Testis (tissue), 2 donors: ENCODE measurements at regions not wholly inside any gene's neighbourhood (a gene's known extent, or its start where the extent isn't known, plus 50 kb on each side); places are given as distances from the start of the nearest gene placed in this dataset.
"Not testable (repeated sequence)": the region's sequence is repeated elsewhere in the genome, so short reads cannot be mapped to it uniquely, and the experiment has no call there.

ENCODE experiments used
- DNase-seq: peaks from one replicate; pipeline ENCODE4 v3.0.0-alpha.2; 2019
- H3K27ac ChIP-seq, 2 donors: fragments of 200-600 bp; sonication (generic); one replicate each; pipeline ENCODE4 v1.5.1; 2019
- H3K27me3 ChIP-seq: fragments of 200-600 bp; sonication (generic); one replicate; pipeline ENCODE4 v1.5.1; 2019
- H3K36me3 ChIP-seq: fragments of 200-600 bp; sonication (generic); one replicate; pipeline ENCODE4 v1.5.1; 2017; ENCODE audit warnings: low read depth; ENCODE audit errors: missing control alignments
- H3K4me1 ChIP-seq: fragments of 200-600 bp; sonication (generic); one replicate; pipeline ENCODE4 v1.5.1; 2019
- H3K4me3 ChIP-seq, 2 donors: fragments of 200-600 bp; sonication (generic); one replicate each; pipeline ENCODE4 v1.5.1; 2017 to 2019
- H3K9me3 ChIP-seq: fragments of 200-600 bp; sonication (generic); one replicate; pipeline ENCODE4 v1.5.1; 2017
- CTCF ChIP-seq, 3 experiments: fragments of 450-650 bp in 2 of 3; fragments of 200-600 bp in 1 of 3; sonication (generic) in 1 of 3; IDR thresholded peaks; one replicate each; pipeline ENCODE4 v1.5.1; 2016 to 2019; ENCODE audit warnings: antibody characterized with exemption in 3 of 3, mild to moderate bottlenecking in 2 of 3, moderate library complexity in 1 of 3
- POLR2A ChIP-seq: fragments of 450-650 bp; IDR thresholded peaks from one replicate; pipeline ENCODE4 v1.6.1; 2017; ENCODE audit warnings: antibody characterized with exemption, mild to moderate bottlenecking, moderate library complexity
- WGBS, 2 donors: methylation state at CpG; one replicate each; pipeline ENCODE4 v1.1.5; 2018; 5-methylcytosine and 5-hydroxymethylcytosine counted together
- intact Hi-C: fragments of 100-400 bp; cut with DNase I; formaldehyde crosslinking; loops from one replicate; pipeline ENCODE4 v1.15.1; 2023; ENCODE audit warnings: low total_unique reads

- DNase-seq: no peak
- no peak overlapping the region for H3K4me3 ChIP-seq
- intact Hi-C loops: no loop called here
- WGBS, 2 donors: 86 to 89% methylated on average over 7 of the region's 7 CpGs
- no peaks in the 10 kb centered on the region for H3K36me3 ChIP-seq
- no peak for TF ChIP-seq POLR2A
- TF ChIP-seq CTCF (IDR thresholded peaks at IDR 0.05): no peak
- no peaks in the 10 kb centered on the region for H3K9me3 ChIP-seq
- no peak overlapping the region for H3K27ac ChIP-seq
- no peaks in the 10 kb centered on the region for H3K27me3 ChIP-seq
- H3K4me1 ChIP-seq: no peaks in the 10 kb centered on the region
Measured at GRCh38 chr1:187842406-187843165, 1013.8 kb downstream of the PLA2G4A start.

GRCh38 chr1:187844313-187844712 lies 1015.6 kb downstream of the PLA2G4A start:
- no peaks in the 10 kb centered on the region for H3K4me1 ChIP-seq
- no peaks in the 10 kb centered on the region for H3K9me3 ChIP-seq
- H3K36me3 ChIP-seq: no peaks in the 10 kb centered on the region
- WGBS, 2 donors: 87 to 90% methylated on average over 3 of the region's 3 CpGs
- TF ChIP-seq CTCF (IDR thresholded peaks at IDR 0.05): no peak
- no peak overlapping the region for H3K27ac ChIP-seq
- intact Hi-C loops: no loop called here
- no peak overlapping the region for H3K4me3 ChIP-seq
- no peaks in the 10 kb centered on the region for H3K27me3 ChIP-seq
- DNase-seq: no peak

GRCh38 chr1:187847531-187847930 lies 1018.8 kb downstream of the PLA2G4A start:
- H3K27me3 ChIP-seq: no peaks in the 10 kb centered on the region
- no peak for DNase-seq
- no peak overlapping the region for H3K27ac ChIP-seq
- no peaks in the 10 kb centered on the region for H3K9me3 ChIP-seq
- no peaks in the 10 kb centered on the region for H3K36me3 ChIP-seq
- H3K4me3 ChIP-seq: no peak overlapping the region
- intact Hi-C loops: no loop called here
- H3K4me1 ChIP-seq: no peaks in the 10 kb centered on the region
- TF ChIP-seq CTCF (IDR thresholded peaks at IDR 0.05): no peak

GRCh38 chr1:187848321-187848720 lies 1019.6 kb downstream of the PLA2G4A start:
- intact Hi-C loops: no loop called here
- Histone ChIP-seq H3K4me1 (no peaks in the 10 kb centered on the region), H3K27me3 (no peaks in the 10 kb centered on the region), H3K27ac (no peak overlapping the region), H3K9me3 (no peaks in the 10 kb centered on the region), H3K4me3 (no peak overlapping the region), H3K36me3 (no peaks in the 10 kb centered on the region)
- DNase-seq: no peak
- 47 to 52% methylated on average over 3 of the region's 3 CpGs for WGBS, 2 donors
- TF ChIP-seq POLR2A (no peak), CTCF (IDR thresholded peaks at IDR 0.05) (no peak)

- 89% methylated on average over 18 of the region's 26 CpGs; no CpG with 5 or more reads in 1 of the 2 donors for WGBS, 2 donors
- H3K9me3 ChIP-seq, intact Hi-C loops, H3K27me3 ChIP-seq, H3K27ac ChIP-seq, H3K36me3 ChIP-seq, H3K4me1 ChIP-seq: not testable (repeated sequence)
- H3K4me3 ChIP-seq: peak overlapping the region; percentile 36 to 39
- peak; percentile 17 for DNase-seq
Measured at GRCh38 chr1:187850146-187850545, 1021.4 kb downstream of the PLA2G4A start.
